ENCODE measurements at regions not wholly inside any gene's neighbourhood (a gene's known extent, or its start where the extent isn't known, plus 50 kb on each side); places are given as distances from the start of the nearest gene placed in this dataset.
A peak's percentile ranks its signal among the peaks of the same experiment; 100 is the strongest.

DNA sequence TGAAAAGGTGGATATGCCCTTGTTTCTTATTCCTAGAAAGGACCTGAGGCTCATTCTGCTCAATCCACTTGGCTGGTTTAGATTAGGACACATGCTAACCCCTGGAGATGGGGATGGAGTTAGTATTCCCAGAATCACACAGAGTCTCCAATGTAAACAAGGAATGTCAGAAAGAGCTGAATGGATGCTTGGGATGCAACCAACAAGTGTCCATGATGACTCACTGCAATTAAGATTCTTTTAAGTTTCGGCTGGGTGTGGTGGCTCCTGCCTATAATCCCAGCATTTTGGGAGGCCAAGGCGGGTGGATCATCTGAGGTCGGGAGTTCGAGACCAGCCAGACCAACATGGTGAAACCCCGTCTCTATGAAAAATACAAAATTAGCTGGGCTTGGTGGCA, 315.5 kb upstream of the AZI2 start:
- Histone ChIP-seq H3K27ac (no peak overlapping the region), H3K4me3 (no peak overlapping the region), H3K9ac (ENCODE audit: insufficient read length) (no peak overlapping the region), H3K36me3 (ENCODE audit: insufficient read depth, low read length) (no peaks in the 10 kb centered on the region), H3K9me3 (ENCODE audit: low read depth, low read length) (no peaks in the 10 kb centered on the region)
- no peak for DNase-seq (ENCODE audit: low read depth, low spot score)
- TF ChIP-seq EZH2 (IDR thresholded peaks at IDR 0.05) = no peak
- TF ChIP-seq FOXP2 (optimal IDR thresholded peaks at IDR 0.05; ENCODE audit: control extremely low read depth, extremely low read length, insufficient read depth) = no peak
- TF ChIP-seq POLR2AphosphoS5 (IDR thresholded peaks at IDR 0.05; ENCODE audit: borderline replicate concordance, low read depth, low read length) = no peak

GRCh38 chr3:28667646-28668621, 319.3 kb upstream of the AZI2 start:
- Histone ChIP-seq H3K9ac (ENCODE audit: insufficient read length) (no peak overlapping the region), H3K27ac (no peak overlapping the region), H3K4me3 (no peak overlapping the region), H3K36me3 (ENCODE audit: insufficient read depth, low read length) (no peaks in the 10 kb centered on the region), H3K9me3 (ENCODE audit: low read depth, low read length) (no peaks in the 10 kb centered on the region)
- TF ChIP-seq FOXP2 (optimal IDR thresholded peaks at IDR 0.05; ENCODE audit: control extremely low read depth, extremely low read length, insufficient read depth) = no peak
- TF ChIP-seq EZH2 (IDR thresholded peaks at IDR 0.05) = no peak
- DNase-seq (ENCODE audit: low read depth, low spot score) = peak; percentile 14

GRCh38 chr3:28669870-28670269, 321.2 kb upstream of the AZI2 start:
- no peaks in the 10 kb centered on the region for H3K9me3 ChIP-seq (ENCODE audit: low read depth, low read length)
- no peak for TF ChIP-seq POLR2AphosphoS5 (IDR thresholded peaks at IDR 0.05; ENCODE audit: borderline replicate concordance, low read depth, low read length)
- no peak for TF ChIP-seq EZH2 (IDR thresholded peaks at IDR 0.05)
- TF ChIP-seq FOXP2 (optimal IDR thresholded peaks at IDR 0.05; ENCODE audit: control extremely low read depth, extremely low read length, insufficient read depth) = no peak
- no peak overlapping the region for H3K4me3 ChIP-seq
- DNase-seq (ENCODE audit: low read depth, low spot score) = no peak
- H3K9ac ChIP-seq (ENCODE audit: insufficient read length) = no peak overlapping the region
- H3K27ac ChIP-seq = no peak overlapping the region
- no peaks in the 10 kb centered on the region for H3K36me3 ChIP-seq (ENCODE audit: insufficient read depth, low read length)

- no peak for TF ChIP-seq FOXP2 (optimal IDR thresholded peaks at IDR 0.05; ENCODE audit: control extremely low read depth, extremely low read length, insufficient read depth)
- no peak for TF ChIP-seq POLR2AphosphoS5 (IDR thresholded peaks at IDR 0.05; ENCODE audit: borderline replicate concordance, low read depth, low read length)
- TF ChIP-seq EZH2 (IDR thresholded peaks at IDR 0.05) = no peak
- no peak overlapping the region for H3K9ac ChIP-seq (ENCODE audit: insufficient read length)
- H3K27ac ChIP-seq = no peak overlapping the region
- no peak for DNase-seq (ENCODE audit: low read depth, low spot score)
- H3K36me3 ChIP-seq (ENCODE audit: insufficient read depth, low read length) = no peaks in the 10 kb centered on the region
- no peaks in the 10 kb centered on the region for H3K9me3 ChIP-seq (ENCODE audit: low read depth, low read length)
- no peak overlapping the region for H3K4me3 ChIP-seq
Observed at GRCh38 chr3:28672406-28672805, 323.8 kb upstream of the AZI2 start.

DNA sequence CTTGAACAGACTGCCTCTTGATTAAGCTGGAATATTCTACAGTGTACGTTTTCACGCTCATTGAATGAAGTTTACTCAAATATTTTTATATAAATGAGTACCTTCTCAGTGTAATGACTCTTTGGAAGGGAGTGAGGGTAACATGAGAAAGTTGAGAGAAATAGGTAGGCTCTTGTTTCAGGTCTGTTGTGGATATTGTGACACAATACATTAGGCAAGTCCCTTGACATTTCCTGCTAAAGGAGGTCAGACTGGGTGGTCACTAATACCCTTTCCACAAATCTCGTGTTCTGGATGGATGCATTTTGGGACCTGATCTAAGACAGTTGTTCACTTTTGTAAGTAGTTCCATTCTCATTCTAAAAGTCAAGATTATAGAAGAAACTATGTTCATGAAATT, 324.8 kb upstream of the AZI2 start:
- DNase-seq (ENCODE audit: low read depth, low spot score) = no peak
- TF ChIP-seq FOXP2 (optimal IDR thresholded peaks at IDR 0.05; ENCODE audit: control extremely low read depth, extremely low read length, insufficient read depth) (no peak), EZH2 (IDR thresholded peaks at IDR 0.05) (no peak), POLR2AphosphoS5 (IDR thresholded peaks at IDR 0.05; ENCODE audit: borderline replicate concordance, low read depth, low read length) (no peak)
- Histone ChIP-seq H3K9me3 (ENCODE audit: low read depth, low read length) (no peaks in the 10 kb centered on the region), H3K9ac (ENCODE audit: insufficient read length) (no peak overlapping the region), H3K27ac (no peak overlapping the region), H3K4me3 (no peak overlapping the region), H3K36me3 (ENCODE audit: insufficient read depth, low read length) (no peaks in the 10 kb centered on the region)

DNA sequence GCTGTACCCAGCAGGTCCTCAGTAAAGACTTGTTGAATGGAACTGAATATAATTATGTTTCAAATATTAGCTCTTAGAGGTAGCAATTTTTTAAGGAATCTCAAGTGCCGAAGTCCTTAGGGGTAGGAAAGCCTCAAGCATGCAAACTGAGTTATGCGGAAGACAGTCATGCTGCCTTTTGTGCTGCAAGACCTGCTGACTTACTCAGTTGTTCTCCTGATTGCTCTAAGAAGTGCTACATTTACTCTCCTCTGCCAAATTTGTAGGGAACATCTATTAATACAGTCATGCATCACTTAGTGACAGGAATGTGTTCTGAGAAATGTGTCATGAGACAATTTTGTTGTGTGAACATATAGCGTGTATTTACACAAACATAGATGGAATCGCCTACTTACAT, 325.6 kb upstream of the AZI2 start:
- TF ChIP-seq FOXP2 (optimal IDR thresholded peaks at IDR 0.05; ENCODE audit: control extremely low read depth, extremely low read length, insufficient read depth) (no peak), EZH2 (IDR thresholded peaks at IDR 0.05) (no peak), POLR2AphosphoS5 (IDR thresholded peaks at IDR 0.05; ENCODE audit: borderline replicate concordance, low read depth, low read length) (no peak)
- H3K27ac ChIP-seq = no peak overlapping the region
- no peak overlapping the region for H3K9ac ChIP-seq (ENCODE audit: insufficient read length)
- DNase-seq (ENCODE audit: low read depth, low spot score) = no peak
- no peaks in the 10 kb centered on the region for H3K9me3 ChIP-seq (ENCODE audit: low read depth, low read length)
- H3K4me3 ChIP-seq = no peak overlapping the region
- no peaks in the 10 kb centered on the region for H3K36me3 ChIP-seq (ENCODE audit: insufficient read depth, low read length)

GRCh38 chr3:28677581-28677980, 329.0 kb upstream of the AZI2 start:
- no peak overlapping the region for H3K4me3 ChIP-seq

DNA sequence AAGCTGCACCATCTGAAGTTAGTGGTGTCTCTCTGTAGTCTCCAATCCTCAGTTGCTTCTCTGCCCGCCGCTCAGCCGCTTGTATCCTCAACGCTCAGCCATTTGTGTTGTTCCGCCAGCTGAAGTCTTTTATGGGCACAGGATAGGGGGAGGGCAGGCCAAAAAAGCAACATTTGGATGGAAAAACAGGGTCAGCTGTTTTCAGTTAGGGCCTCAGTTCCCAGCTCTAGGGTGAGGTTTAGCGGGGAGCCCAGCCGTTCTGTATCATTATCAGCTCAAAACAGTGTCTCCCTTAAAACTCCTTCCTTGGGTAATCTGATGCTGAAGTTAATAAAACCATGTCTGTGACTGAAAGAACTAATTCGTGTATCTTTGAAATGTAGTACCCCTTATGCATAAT, 329.5 kb upstream of the AZI2 start:
- no peaks in the 10 kb centered on the region for H3K36me3 ChIP-seq (ENCODE audit: insufficient read depth, low read length)
- H3K9ac ChIP-seq (ENCODE audit: insufficient read length) = no peak overlapping the region
- no peak for DNase-seq (ENCODE audit: low read depth, low spot score)
- H3K9me3 ChIP-seq (ENCODE audit: low read depth, low read length) = no peaks in the 10 kb centered on the region
- no peak overlapping the region for H3K4me3 ChIP-seq
- TF ChIP-seq EZH2 (IDR thresholded peaks at IDR 0.05) (no peak), POLR2AphosphoS5 (IDR thresholded peaks at IDR 0.05; ENCODE audit: borderline replicate concordance, low read depth, low read length) (no peak)
- H3K27ac ChIP-seq = no peak overlapping the region

More at GRCh38 chr3:28677581-28677980, 329.0 kb upstream of the AZI2 start:
- no peak for DNase-seq (ENCODE audit: low read depth, low spot score)
- Histone ChIP-seq H3K9me3 (ENCODE audit: low read depth, low read length) (no peaks in the 10 kb centered on the region), H3K36me3 (ENCODE audit: insufficient read depth, low read length) (no peaks in the 10 kb centered on the region), H3K9ac (ENCODE audit: insufficient read length) (no peak overlapping the region), H3K27ac (no peak overlapping the region)
- TF ChIP-seq FOXP2 (optimal IDR thresholded peaks at IDR 0.05; ENCODE audit: control extremely low read depth, extremely low read length, insufficient read depth) (no peak), EZH2 (IDR thresholded peaks at IDR 0.05) (no peak), POLR2AphosphoS5 (IDR thresholded peaks at IDR 0.05; ENCODE audit: borderline replicate concordance, low read depth, low read length) (no peak)

Measured in SK-N-MC (cell line).